ENCODE measurements at regions not wholly inside any gene's neighbourhood (a gene's known extent, or its start where the extent isn't known, plus 50 kb on each side); places are given as distances from the start of the nearest gene placed in this dataset.

- H3K9me3 ChIP-seq, result no peaks in the 10 kb centered on the region
- no peaks in the 10 kb centered on the region for H3K4me1 ChIP-seq
- TF ChIP-seq POLR2A (IDR thresholded peaks at IDR 0.05), result no peak
- TF ChIP-seq CTCF (IDR thresholded peaks at IDR 0.05), result no peak
- H3K4me3 ChIP-seq, result no peak overlapping the region
- H3K36me3 ChIP-seq (ENCODE audit: low read depth, missing control alignments), result no peaks in the 10 kb centered on the region
- DNase-seq, result no peak
- no peak overlapping the region for H3K27ac ChIP-seq
- intact Hi-C loops (cut with DNase I; ENCODE audit: low total_unique reads), result no loop called here
- no peaks in the 10 kb centered on the region for H3K27me3 ChIP-seq
- WGBS, 2 donors, result 55 to 59% methylated on average over 12 to 21 of the region's 21 CpGs
These were observed 179.0 kb upstream of the PPP1R26 start for GRCh38 chr9:135300346-135301141.

GRCh38 chr9:135301271-135302263, 178.0 kb upstream of the PPP1R26 start:
- no peak for DNase-seq
- no peak overlapping the region for H3K4me3 ChIP-seq
- H3K27ac ChIP-seq, result no peak overlapping the region
- H3K27me3 ChIP-seq, result no peaks in the 10 kb centered on the region
- 76 to 79% methylated on average over 27 to 38 of the region's 40 CpGs for WGBS, 2 donors
- no peaks in the 10 kb centered on the region for H3K4me1 ChIP-seq
- no peaks in the 10 kb centered on the region for H3K36me3 ChIP-seq (ENCODE audit: low read depth, missing control alignments)
- H3K9me3 ChIP-seq, result no peaks in the 10 kb centered on the region
- no peak for TF ChIP-seq CTCF (IDR thresholded peaks at IDR 0.05)
- no peak for TF ChIP-seq POLR2A (IDR thresholded peaks at IDR 0.05)
- intact Hi-C loops (cut with DNase I; ENCODE audit: low total_unique reads), result no loop called here

GRCh38 chr9:135302329-135303279, 177.0 kb upstream of the PPP1R26 start:
- 81 to 82% methylated on average over 23 to 28 of the region's 28 CpGs for WGBS, 2 donors
- DNase-seq, result no peak
- Histone ChIP-seq H3K27ac (no peak overlapping the region), H3K4me3 (no peak overlapping the region), H3K27me3 (no peaks in the 10 kb centered on the region), H3K4me1 (no peaks in the 10 kb centered on the region), H3K36me3 (ENCODE audit: low read depth, missing control alignments) (no peaks in the 10 kb centered on the region), H3K9me3 (no peaks in the 10 kb centered on the region)
- intact Hi-C loops (cut with DNase I; ENCODE audit: low total_unique reads), result no loop called here
- no peak for TF ChIP-seq POLR2A (IDR thresholded peaks at IDR 0.05)
- TF ChIP-seq CTCF (IDR thresholded peaks at IDR 0.05), result no peak

- H3K27ac ChIP-seq, result no peak overlapping the region
- intact Hi-C loops (cut with DNase I; ENCODE audit: low total_unique reads), result no loop called here
- H3K27me3 ChIP-seq, result no peaks in the 10 kb centered on the region
- H3K4me1 ChIP-seq, result no peaks in the 10 kb centered on the region
- WGBS, 2 donors, result 27 to 46% methylated on average over 3 of the region's 3 CpGs
- DNase-seq, result no peak
- no peak overlapping the region for H3K4me3 ChIP-seq
- no peaks in the 10 kb centered on the region for H3K36me3 ChIP-seq (ENCODE audit: low read depth, missing control alignments)
- H3K9me3 ChIP-seq, result no peaks in the 10 kb centered on the region
- TF ChIP-seq POLR2A (IDR thresholded peaks at IDR 0.05), result no peak
- no peak for TF ChIP-seq CTCF (IDR thresholded peaks at IDR 0.05)
These were observed 176.3 kb upstream of the PPP1R26 start for GRCh38 chr9:135303280-135303647.
